ENCODE measurements at regions not wholly inside any gene's neighbourhood (a gene's known extent, or its start where the extent isn't known, plus 50 kb on each side); places are given as distances from the start of the nearest gene placed in this dataset.

DNA sequence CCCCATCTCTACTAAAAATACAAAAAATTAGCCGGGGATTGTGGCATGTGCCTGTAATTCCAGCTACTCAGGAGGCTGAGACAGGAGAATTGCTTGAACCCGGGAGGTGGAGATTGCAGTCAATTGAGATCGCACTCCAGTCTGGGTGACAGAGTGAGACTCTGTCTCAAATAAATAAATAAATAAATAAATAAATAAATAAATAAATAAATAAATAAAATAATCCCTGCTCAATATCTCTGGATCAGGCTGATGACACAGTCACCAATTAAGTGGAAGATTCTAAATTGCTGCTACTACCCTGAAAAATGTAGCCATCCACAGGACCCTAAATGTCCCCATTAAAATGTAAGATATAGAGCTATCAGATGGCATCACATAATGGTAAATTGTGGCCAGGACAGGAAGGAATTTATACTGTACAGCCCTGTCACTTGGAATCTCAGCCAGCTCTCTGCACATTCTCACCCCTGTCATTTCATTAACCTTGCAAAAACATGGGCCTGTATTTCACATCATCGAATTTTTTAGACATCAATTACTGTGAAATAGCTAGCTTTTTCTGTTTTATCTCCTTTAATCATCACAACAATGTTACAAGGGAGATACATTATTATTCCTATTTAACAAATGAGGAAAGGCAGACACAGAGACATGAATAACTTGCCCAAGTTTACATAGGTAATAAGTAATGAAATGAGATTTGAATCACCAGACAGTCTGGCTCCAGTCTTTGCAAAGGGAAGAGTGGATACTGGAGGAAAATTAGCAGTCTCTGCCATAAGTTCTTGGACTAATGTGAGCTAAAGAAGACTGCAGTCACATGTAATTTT, 56.7 kb upstream of the NTPCR start:
- DNase-seq, result no peak

DNA sequence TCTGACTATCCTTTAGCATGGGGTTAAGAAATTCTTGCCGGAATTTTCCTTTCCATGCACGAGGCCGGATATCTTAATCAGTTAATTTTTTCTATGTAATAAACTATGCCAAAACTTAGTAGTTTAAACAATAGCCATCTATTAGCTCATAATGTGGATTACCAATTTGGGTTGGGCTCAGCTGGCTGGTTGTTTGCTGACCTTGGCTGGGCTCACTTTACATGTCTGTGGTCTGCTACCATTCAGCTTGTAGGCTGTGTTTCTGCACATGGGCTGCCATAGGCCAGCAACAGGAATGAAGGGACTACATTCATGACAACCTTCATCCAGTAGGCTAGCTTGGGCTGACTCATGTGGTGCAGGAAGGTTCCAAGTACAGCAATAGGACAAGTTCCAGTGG, 56.0 kb upstream of the NTPCR start:
- no peak for DNase-seq

DNA sequence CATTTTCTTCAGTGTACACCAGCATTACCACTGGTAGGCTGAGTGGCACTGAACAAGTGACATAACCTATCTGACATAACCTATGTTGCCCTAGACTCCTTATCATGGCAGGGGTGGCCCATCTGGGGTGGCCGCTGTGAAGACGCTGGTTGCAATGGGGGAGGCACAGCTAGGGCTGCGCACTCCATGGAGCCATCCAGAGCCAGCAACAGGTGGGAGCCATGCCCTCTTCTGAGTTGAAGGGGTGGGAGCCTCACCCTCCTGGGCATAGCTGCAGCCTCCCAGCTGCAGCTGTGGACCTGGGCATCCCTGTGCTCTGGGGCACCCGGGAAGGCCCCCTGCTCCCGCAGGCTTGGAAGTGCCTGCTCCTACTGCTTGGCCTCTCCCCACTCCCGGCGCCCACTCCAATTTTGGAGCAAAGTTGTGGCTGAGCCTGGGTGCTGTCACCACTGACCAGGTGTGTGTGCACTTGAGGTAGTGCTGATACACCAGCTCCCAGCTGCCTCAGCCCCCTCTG, 52.4 kb upstream of the NTPCR start:
- DNase-seq, result no peak

DNA sequence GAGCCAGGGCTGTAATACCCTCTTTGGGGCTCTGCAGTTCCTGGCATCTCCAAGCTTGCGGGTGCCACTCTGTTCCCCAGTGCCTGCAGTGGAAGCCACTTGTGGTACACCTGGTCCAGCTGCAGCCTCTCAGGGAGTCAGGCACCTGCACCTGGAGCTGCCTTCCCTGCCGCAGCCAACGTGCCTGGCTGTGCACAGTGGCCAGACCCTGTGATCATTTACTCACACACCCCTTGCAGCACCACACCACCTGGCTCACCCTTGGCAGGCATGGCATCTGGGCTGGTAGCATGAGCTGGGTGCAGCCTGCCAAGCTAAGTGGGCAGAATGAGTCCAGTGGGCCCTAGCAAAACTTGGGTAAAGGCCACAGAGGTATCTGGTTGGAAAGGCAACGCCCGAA, 51.1 kb upstream of the NTPCR start:
- no peak for DNase-seq

DNA sequence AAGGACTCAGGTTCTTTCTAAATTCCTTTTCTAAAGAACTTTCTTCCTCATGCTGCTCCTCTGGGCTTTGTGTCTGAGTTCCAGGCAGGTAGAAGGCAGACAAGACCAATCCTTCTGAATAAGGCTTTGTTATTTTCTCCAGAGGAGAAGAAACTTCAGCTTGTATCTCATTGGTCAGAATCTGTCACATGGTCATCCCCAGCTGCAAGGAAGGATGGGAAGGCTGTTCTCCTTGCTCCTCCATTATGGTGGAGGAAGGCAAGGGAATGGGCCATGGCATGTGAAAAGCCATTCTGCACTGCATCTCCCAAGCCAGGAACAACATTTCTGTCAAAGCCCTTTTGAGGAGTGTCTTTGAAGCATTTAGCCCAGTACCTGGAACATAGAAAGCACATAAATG, 50.6 kb upstream of the NTPCR start:
- no peak for DNase-seq
